GM21367 (cell line): ENCODE measurements at regions not wholly inside any gene's neighbourhood (a gene's known extent, or its start where the extent isn't known, plus 50 kb on each side); places are given as distances from the start of the nearest gene placed in this dataset.

Source experiments
- ATAC-seq: cut with Tn5 transposase; IDR thresholded peaks from one replicate; pipeline ENCODE4 v1.9.1; 2021; ENCODE audit not compliant: unreplicated experiment

DNA sequence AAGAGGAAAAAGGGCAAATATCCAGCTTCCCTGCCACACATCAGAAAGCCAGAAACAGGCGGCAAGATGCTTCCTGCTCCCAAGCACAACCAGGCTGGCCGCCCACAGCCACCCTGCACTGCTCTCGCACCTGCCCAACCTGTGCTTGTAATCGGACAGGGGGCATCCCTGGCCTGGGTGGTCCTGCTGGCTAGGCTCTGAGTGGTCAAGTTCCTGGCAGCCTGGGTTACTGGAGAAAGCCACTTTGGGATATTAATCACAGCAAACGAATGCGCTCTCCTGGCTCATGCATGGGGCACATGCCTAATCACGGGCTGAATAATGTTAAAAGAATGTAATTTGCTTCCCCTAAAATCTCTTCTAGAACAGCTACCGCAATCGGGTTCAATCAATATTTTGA is 442.4 kb downstream of the MCTP2 start:
- no peak for ATAC-seq

GRCh38 chr15:94674296-94674695 is 442.9 kb downstream of the MCTP2 start:
- ATAC-seq: no peak

DNA sequence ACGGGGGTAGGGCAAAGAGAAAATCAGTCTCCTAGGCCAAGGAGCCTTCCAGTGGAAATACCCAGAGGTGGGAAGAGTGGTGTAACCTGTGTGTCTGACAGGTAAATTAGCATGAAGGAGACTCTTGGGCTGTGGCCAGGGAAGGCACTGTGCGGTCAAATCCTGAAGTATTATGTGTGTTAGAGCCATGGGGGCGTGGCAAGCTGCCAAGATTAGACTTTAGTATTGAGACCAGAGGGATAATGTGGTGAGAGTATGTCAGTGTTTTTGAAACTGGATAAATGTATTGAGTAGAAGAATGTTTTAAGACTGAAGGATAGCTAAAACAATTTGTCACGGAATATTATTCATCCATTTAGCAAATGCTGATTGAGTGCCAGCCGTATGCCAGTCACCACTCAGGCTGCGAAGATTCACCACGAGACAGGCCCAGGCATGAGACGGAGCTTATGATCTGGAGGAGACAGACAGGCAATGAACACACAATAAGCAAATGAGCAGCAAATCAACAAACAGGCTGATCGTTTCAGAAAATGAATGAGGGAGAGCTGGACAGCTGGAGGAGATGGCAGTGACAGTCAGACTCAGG is 445.9 kb downstream of the MCTP2 start:
- ATAC-seq: no peak

DNA sequence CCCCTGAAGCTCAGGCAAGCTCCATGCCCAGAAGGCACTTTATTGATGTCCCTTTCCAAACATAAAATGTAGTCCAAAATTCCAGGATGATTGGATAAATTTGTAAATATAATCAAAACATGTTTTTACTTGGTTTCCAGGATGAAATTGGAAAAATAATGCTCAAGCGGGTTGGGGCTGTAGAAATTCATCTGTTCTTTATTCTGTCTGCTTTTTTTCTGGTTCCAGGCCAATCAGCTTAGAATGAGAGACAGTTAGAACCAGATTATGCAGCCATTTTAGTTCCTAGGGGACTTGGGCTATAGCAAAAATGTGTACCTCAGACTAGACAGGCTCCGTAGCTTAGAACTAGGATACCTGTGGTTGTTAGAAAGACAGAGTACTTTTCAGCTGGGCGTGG is 450.8 kb downstream of the MCTP2 start:
- no peak for ATAC-seq

GRCh38 chr15:94683902-94684301 is 452.5 kb downstream of the MCTP2 start:
- ATAC-seq: no peak

- no peak for ATAC-seq
Observed at GRCh38 chr15:94691169-94691568, 459.8 kb downstream of the MCTP2 start.

GRCh38 chr15:94692710-94693109 is 461.3 kb downstream of the MCTP2 start:
- no peak for ATAC-seq

- no peak for ATAC-seq
Observed at GRCh38 chr15:94700211-94700610, 468.9 kb downstream of the MCTP2 start.

- no peak for ATAC-seq
Observed at GRCh38 chr15:94701281-94701985, 470.1 kb downstream of the MCTP2 start.

DNA sequence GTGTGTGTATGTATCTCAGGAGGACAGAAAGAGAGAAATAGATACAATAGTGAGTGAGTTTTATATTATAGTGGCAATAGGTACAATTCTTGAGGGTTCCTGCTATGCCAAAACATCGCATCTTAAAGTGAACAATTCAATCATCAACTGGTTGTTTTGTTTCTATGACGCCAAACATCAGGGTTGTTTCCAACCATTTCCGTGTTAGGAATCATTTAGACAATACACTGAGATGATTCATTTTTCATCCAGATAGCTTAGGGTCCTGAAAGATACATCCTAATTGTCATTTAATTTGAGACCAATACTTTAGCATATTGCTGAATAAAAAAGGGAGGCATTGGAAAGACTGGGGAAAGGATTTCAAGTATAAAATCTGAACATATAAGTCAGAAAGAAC is 472.2 kb downstream of the MCTP2 start:
- no peak for ATAC-seq

GRCh38 chr15:94704421-94704820 is 473.1 kb downstream of the MCTP2 start:
- ATAC-seq: no peak

DNA sequence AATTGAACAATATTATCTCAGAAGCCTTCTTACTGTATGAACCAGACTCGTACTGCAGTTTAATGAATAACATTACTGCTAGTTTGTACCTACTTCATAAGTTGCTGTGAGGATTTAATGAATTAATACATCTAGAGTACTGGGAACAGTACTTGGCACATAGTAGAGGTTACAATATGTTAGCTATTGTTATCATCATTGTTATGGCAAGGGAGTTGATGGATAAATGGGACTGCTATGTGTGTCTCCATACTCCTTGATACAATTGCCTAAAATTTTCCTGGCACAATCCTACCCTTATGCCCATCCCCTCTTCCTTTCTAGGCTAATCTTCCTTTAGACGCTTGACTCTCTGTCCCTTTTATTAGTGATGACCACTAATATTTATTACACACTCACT is 473.6 kb downstream of the MCTP2 start:
- no peak for ATAC-seq

DNA sequence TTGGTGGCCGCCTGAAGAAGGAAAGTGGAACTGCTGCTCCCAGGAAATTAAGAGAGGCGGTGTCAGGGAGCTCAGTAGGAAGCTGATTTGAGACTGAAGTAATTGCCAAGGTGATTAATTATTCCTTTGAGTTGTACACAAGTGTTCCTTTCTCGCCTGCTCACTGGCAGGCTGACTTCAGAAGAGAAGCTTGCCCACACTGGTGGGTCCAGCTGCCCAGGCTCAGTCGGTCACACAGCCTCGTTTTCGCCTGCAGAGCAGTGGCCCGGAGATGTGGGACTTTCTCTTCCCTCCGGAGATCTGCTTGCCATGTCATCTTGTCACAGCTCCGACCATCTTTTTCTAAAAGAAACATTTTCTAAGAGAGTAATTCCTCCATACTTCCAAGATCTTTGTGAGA is 478.0 kb downstream of the MCTP2 start:
- ATAC-seq: no peak

DNA sequence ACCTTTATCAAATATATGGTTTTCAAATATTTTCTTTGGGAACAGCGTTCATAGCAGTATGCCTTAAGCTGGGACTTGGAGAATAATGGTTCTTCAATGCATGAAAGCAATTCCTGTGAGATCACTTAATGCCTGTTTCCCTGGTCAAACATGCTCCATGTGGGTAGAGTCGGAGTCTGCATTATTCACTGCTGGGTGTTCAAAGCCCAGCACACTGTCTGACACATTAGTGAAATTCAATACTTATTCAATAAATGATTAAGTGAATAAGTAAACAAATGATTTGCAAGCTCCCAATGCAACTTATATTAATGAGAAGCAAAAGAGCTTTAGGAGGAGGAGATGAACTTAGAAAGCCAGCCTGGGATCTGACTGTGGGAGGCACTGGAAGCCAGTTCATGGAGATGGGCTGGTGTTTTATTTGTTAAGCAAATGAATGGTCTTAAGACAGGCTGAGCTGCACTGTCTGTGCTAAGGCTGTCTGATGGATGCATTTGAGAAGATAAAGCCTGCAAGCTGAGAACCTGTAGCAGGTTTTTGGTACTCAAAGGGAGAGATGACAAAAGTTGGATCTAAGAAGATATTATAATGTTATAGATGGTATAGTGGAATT is 490.8 kb downstream of the MCTP2 start:
- ATAC-seq: no peak

- ATAC-seq: no peak
Observed at GRCh38 chr15:94723801-94724200, 492.4 kb downstream of the MCTP2 start.

- ATAC-seq: no peak
Observed at GRCh38 chr15:94731286-94731685, 499.9 kb downstream of the MCTP2 start.

DNA sequence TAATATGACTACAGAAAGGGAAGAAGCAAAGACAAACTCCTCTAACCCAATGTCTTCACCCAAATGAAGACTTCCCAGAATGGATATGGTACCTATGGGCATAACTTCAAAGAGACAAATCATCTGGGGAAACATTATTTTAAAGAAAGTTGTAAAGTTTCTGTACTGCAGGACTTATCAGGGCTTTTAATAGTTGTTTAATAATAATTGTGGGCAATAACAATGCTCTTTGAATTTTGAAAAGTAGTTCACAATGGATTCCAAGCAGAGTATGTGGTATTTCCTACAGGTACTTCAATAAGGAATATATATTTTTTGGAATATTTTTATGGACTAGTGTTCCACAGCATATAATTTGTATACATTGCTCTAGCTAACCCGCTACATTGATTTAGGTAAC is 503.1 kb downstream of the MCTP2 start:
- ATAC-seq: no peak

GRCh38 chr15:94736236-94736635 is 504.9 kb downstream of the MCTP2 start:
- no peak for ATAC-seq

GRCh38 chr15:94739639-94740038 is 508.3 kb downstream of the MCTP2 start:
- no peak for ATAC-seq

- no peak for ATAC-seq
Observed at GRCh38 chr15:94740469-94740868, 509.1 kb downstream of the MCTP2 start.

- no peak for ATAC-seq
Observed at GRCh38 chr15:94743668-94744067, 512.3 kb downstream of the MCTP2 start.

DNA sequence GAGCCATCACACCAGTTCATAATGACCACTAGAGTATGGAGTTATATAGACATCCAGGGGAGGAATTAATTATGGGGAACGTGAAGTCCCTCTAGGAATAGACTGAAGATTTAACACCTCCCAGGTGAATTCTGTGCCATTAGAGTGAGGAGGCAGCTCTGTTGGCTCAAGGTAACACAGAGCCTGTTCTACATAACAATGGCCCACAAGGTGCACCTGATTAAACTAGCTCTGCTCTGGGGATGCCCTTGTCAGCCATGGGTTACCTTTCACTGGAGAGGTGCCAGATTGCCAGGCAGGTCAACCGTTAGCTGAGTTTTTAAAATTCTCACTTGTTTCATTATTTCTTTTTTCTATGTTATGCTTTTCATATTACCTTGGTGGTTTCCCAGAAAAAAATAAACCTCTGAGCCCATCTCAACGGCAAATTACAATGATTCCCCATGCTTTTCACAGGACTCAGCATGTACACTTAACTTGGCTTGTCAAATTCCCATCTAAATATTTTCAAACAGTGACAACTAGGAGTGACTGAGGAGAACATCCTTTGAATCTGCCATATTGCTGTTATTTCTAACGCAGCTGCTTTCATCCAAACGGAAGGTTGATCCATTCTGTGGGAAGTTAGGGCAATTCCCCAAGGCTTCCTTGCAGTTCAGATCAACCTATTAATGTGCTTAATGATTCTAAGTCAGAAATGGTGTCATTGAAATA is 512.9 kb downstream of the MCTP2 start:
- ATAC-seq: no peak
